GM23248 (cell line): ENCODE measurements at regions not wholly inside any gene's neighbourhood (a gene's known extent, or its start where the extent isn't known, plus 50 kb on each side); places are given as distances from the start of the nearest gene placed in this dataset.

Experiments
- EZH2 ChIP-seq: fragments of 200-600 bp; sonication (generic); IDR thresholded peaks from 2 replicates; pipeline ENCODE4 v1.6.1; 2018; ENCODE audit warnings: antibody characterized with exemption, mild to moderate bottlenecking; ENCODE audit not compliant: insufficient read depth, poor library complexity, severe bottlenecking
- EZH2phosphoT487 ChIP-seq: fragments of 200-600 bp; sonication (generic); IDR thresholded peaks from 2 replicates; pipeline ENCODE4 v1.6.1; 2018; ENCODE audit warnings: antibody characterized with exemption, moderate library complexity, mild to moderate bottlenecking, low read depth; ENCODE audit not compliant: insufficient read depth

- TF ChIP-seq EZH2 (no peak), EZH2phosphoT487 (no peak)
Observed at GRCh38 chr2:34291076-34291475, 692.0 kb upstream of the FAM98A start.
